SK-N-MC (cell line): ENCODE measurements at regions not wholly inside any gene's neighbourhood (a gene's known extent, or its start where the extent isn't known, plus 50 kb on each side); places are given as distances from the start of the nearest gene placed in this dataset.
"Not testable (repeated sequence)": the region's sequence is repeated elsewhere in the genome, so short reads cannot be mapped to it uniquely, and the experiment has no call there.

ENCODE experiments used
- DNase-seq: peaks from one replicate; pipeline ENCODE4 v3.0.0-alpha.2; 2011; ENCODE audit warnings: low read depth, low spot score
- H3K27ac ChIP-seq: fragments of 200-600 bp; sonication (generic); 2 replicates; pipeline ENCODE4 v1.5.1; 2016; ENCODE audit warnings: mixed run types
- H3K36me3 ChIP-seq: fragments of 200-600 bp; sonication (generic); 2 replicates; pipeline ENCODE4 v1.6.1; 2017; ENCODE audit warnings: antibody characterized with exemption, low read length, mixed read lengths; ENCODE audit not compliant: insufficient read depth
- H3K4me3 ChIP-seq: fragments of 200-600 bp; sonication (generic); 2 replicates; pipeline ENCODE4 v1.5.1; 2016
- H3K9ac ChIP-seq: fragments of 200-600 bp; sonication (generic); 2 replicates; pipeline ENCODE4 v1.8.0; 2017; ENCODE audit warnings: mixed run types, mixed read lengths; ENCODE audit not compliant: insufficient read length
- H3K9me3 ChIP-seq: fragments of 200-600 bp; sonication (generic); 2 replicates; pipeline ENCODE4 v1.6.1; 2017; ENCODE audit warnings: low read depth, mild to moderate bottlenecking, antibody characterized with exemption, low read length, moderate library complexity, mixed read lengths
- EZH2 ChIP-seq: fragments of 200-600 bp; sonication (generic); IDR thresholded peaks from one replicate; pipeline ENCODE4 v1.6.1; 2017; ENCODE audit warnings: antibody characterized with exemption
- FOXP2 ChIP-seq: optimal IDR thresholded peaks from 2 replicates; pipeline ENCODE3; 2011; ENCODE audit warnings: mild to moderate bottlenecking, moderate library complexity; ENCODE audit not compliant: insufficient read depth; ENCODE audit errors: extremely low read length, control extremely low read depth
- POLR2AphosphoS5 ChIP-seq: IDR thresholded peaks from 2 replicates; pipeline ENCODE4 v1.6.1; 2012; ENCODE audit warnings: mild to moderate bottlenecking, low read depth, low read length, borderline replicate concordance

GRCh38 chr4:74549936-74550335 lies 105.0 kb downstream of the AREG start:
- Histone ChIP-seq H3K36me3 (no peaks in the 10 kb centered on the region), H3K4me3 (no peak overlapping the region), H3K9ac (no peak overlapping the region), H3K9me3 (no peaks in the 10 kb centered on the region), H3K27ac (no peak overlapping the region)
- no peak for DNase-seq
- TF ChIP-seq POLR2AphosphoS5, result no peak
- TF ChIP-seq EZH2, result no peak

GRCh38 chr4:74555231-74555630 lies 110.3 kb downstream of the AREG start:
- TF ChIP-seq POLR2AphosphoS5 (no peak), FOXP2 (no peak), EZH2 (no peak)
- H3K36me3 ChIP-seq, result no peaks in the 10 kb centered on the region
- no peak for DNase-seq
- no peak overlapping the region for H3K4me3 ChIP-seq
- H3K9ac ChIP-seq, result no peak overlapping the region
- no peaks in the 10 kb centered on the region for H3K9me3 ChIP-seq
- H3K27ac ChIP-seq, result no peak overlapping the region

- Histone ChIP-seq H3K27ac (no peak overlapping the region), H3K9ac (no peak overlapping the region), H3K9me3 (no peaks in the 10 kb centered on the region), H3K36me3 (no peaks in the 10 kb centered on the region), H3K4me3 (no peak overlapping the region)
- no peak for DNase-seq
- TF ChIP-seq POLR2AphosphoS5 (no peak), EZH2 (no peak), FOXP2 (no peak)
Observed at GRCh38 chr4:74555843-74556242, 110.9 kb downstream of the AREG start.

- H3K9me3 ChIP-seq, result no peaks in the 10 kb centered on the region
- no peak for TF ChIP-seq FOXP2
- TF ChIP-seq EZH2, result no peak
- no peak overlapping the region for H3K9ac ChIP-seq
- no peak overlapping the region for H3K4me3 ChIP-seq
- H3K27ac ChIP-seq, result no peak overlapping the region
- no peaks in the 10 kb centered on the region for H3K36me3 ChIP-seq
- DNase-seq, result no peak
Observed at GRCh38 chr4:74559853-74560252, 114.9 kb downstream of the AREG start.

- H3K36me3 ChIP-seq, result no peaks in the 10 kb centered on the region
- no peak overlapping the region for H3K9ac ChIP-seq
- H3K27ac ChIP-seq, result no peak overlapping the region
- no peak overlapping the region for H3K4me3 ChIP-seq
- no peak for TF ChIP-seq FOXP2
- TF ChIP-seq POLR2AphosphoS5, result no peak
- TF ChIP-seq EZH2, result no peak
- DNase-seq, result no peak
- H3K9me3 ChIP-seq, result no peaks in the 10 kb centered on the region
Observed at GRCh38 chr4:74567981-74568380, 123.0 kb downstream of the AREG start.

- H3K9ac ChIP-seq, result no peak overlapping the region
- H3K27ac ChIP-seq, result no peak overlapping the region
- no peaks in the 10 kb centered on the region for H3K9me3 ChIP-seq
- no peak overlapping the region for H3K4me3 ChIP-seq
- DNase-seq, result no peak
- H3K36me3 ChIP-seq, result no peaks in the 10 kb centered on the region
- no peak for TF ChIP-seq POLR2AphosphoS5
Observed at GRCh38 chr4:74570095-74570494, 125.2 kb downstream of the AREG start.

GRCh38 chr4:74578329-74578728 lies 133.4 kb downstream of the AREG start:
- no peaks in the 10 kb centered on the region for H3K9me3 ChIP-seq
- no peak for DNase-seq
- no peaks in the 10 kb centered on the region for H3K36me3 ChIP-seq
- no peak overlapping the region for H3K9ac ChIP-seq
- no peak overlapping the region for H3K27ac ChIP-seq
- H3K4me3 ChIP-seq, result no peak overlapping the region
- no peak for TF ChIP-seq POLR2AphosphoS5
- TF ChIP-seq FOXP2, result no peak
- no peak for TF ChIP-seq EZH2

GRCh38 chr4:74578865-74579264 lies 133.9 kb downstream of the AREG start:
- not testable (repeated sequence) for H3K9me3 ChIP-seq, DNase-seq, H3K36me3 ChIP-seq, H3K4me3 ChIP-seq, H3K9ac ChIP-seq, H3K27ac ChIP-seq

- no peaks in the 10 kb centered on the region for H3K9me3 ChIP-seq
- H3K9ac ChIP-seq, result no peak overlapping the region
- DNase-seq, result no peak
- no peak overlapping the region for H3K27ac ChIP-seq
- no peaks in the 10 kb centered on the region for H3K36me3 ChIP-seq
- no peak overlapping the region for H3K4me3 ChIP-seq
- TF ChIP-seq EZH2, result no peak
- TF ChIP-seq POLR2AphosphoS5, result no peak
- no peak for TF ChIP-seq FOXP2
Observed at GRCh38 chr4:74583089-74583700, 138.3 kb downstream of the AREG start.
